IPS-20b (cell line): ENCODE measurements at regions not wholly inside any gene's neighbourhood (a gene's known extent, or its start where the extent isn't known, plus 50 kb on each side); places are given as distances from the start of the nearest gene placed in this dataset.

ENCODE experiments used
- H3K27ac ChIP-seq: one replicate; pipeline ENCODE4 v1.5.1; 2013; ENCODE audit warnings: low read length
- H3K27me3 ChIP-seq: 2 replicates; pipeline ENCODE4 v1.6.1; 2013; ENCODE audit warnings: mild to moderate bottlenecking, low read length, inconsistent platforms; ENCODE audit not compliant: insufficient read depth
- H3K36me3 ChIP-seq: 2 replicates; pipeline ENCODE4 v1.6.1; 2013; ENCODE audit warnings: low read depth, mild to moderate bottlenecking, inconsistent platforms, low read length, moderate library complexity; ENCODE audit not compliant: insufficient read depth
- H3K4me1 ChIP-seq: 2 replicates; pipeline ENCODE4 v1.6.1; 2013; ENCODE audit warnings: mild to moderate bottlenecking, control low read depth, inconsistent platforms, low read length, moderate library complexity; ENCODE audit not compliant: insufficient read depth
- H3K4me3 ChIP-seq: 2 replicates; pipeline ENCODE4 v1.5.1; 2013; ENCODE audit warnings: mild to moderate bottlenecking, low read length, inconsistent platforms
- H3K9ac ChIP-seq: 2 replicates; pipeline ENCODE4 v1.6.1; 2013; ENCODE audit warnings: low read depth, mild to moderate bottlenecking, inconsistent platforms, low read length, moderate library complexity
- H3K9me3 ChIP-seq: 2 replicates; pipeline ENCODE4 v1.6.1; 2013; ENCODE audit warnings: mild to moderate bottlenecking, low read depth, low read length, inconsistent platforms; ENCODE audit not compliant: insufficient read depth

GRCh38 chr6:94456266-94456665 is 1036.9 kb upstream of the EPHA7 start:
- H3K9ac ChIP-seq: no peak overlapping the region
- no peaks in the 10 kb centered on the region for H3K9me3 ChIP-seq
- H3K4me3 ChIP-seq: no peak overlapping the region
- H3K27ac ChIP-seq: no peak overlapping the region
- H3K27me3 ChIP-seq: no peaks in the 10 kb centered on the region
- no peaks in the 10 kb centered on the region for H3K4me1 ChIP-seq
- no peaks in the 10 kb centered on the region for H3K36me3 ChIP-seq

GRCh38 chr6:94454231-94454630 is 1034.9 kb upstream of the EPHA7 start:
- no peak overlapping the region for H3K9ac ChIP-seq
- H3K4me1 ChIP-seq: no peaks in the 10 kb centered on the region
- no peak overlapping the region for H3K4me3 ChIP-seq
- no peak overlapping the region for H3K27ac ChIP-seq
- H3K9me3 ChIP-seq: no peaks in the 10 kb centered on the region
- H3K27me3 ChIP-seq: no peaks in the 10 kb centered on the region
- no peaks in the 10 kb centered on the region for H3K36me3 ChIP-seq

DNA sequence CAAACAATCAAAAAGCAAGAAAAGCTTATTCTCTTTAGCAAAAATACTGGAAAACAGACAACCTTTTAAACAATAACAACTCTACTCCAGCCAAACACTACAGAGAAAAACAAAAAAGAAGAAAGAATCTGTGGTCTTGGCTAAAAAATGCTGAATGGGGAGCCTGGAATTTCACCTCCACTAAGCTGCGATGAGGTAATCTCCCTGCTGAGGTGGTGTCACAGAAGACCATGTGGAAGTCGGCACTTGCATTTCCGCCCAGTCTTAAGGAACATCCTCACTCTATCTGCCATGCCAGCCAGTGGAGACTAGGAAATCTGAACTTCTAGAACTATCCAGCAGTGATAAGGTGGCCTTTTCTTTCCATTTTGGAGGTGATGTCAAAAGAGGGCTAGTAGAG is 1026.8 kb upstream of the EPHA7 start:
- no peaks in the 10 kb centered on the region for H3K4me1 ChIP-seq

DNA sequence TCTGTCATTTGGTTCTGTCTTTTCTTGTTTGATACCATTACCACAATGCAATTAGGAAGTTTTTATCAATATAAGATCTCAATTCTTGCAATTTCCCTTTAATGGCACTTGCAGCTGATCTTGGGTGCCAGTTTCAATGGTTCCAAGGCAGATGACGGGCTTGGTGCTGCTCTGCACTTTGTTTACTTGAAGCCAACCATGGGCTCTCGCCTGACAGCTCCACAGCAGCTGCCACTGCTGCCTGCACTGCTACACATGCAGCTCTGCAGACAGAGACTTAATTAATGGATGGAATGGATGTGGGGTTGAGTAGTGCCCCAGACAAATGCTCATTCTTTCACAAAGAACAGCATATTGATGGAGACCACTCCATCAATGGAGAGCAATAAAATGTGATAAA is 1024.3 kb upstream of the EPHA7 start:
- no peaks in the 10 kb centered on the region for H3K9me3 ChIP-seq
- H3K4me1 ChIP-seq: no peaks in the 10 kb centered on the region
- no peak overlapping the region for H3K27ac ChIP-seq
- H3K27me3 ChIP-seq: no peaks in the 10 kb centered on the region
- no peak overlapping the region for H3K9ac ChIP-seq
- H3K4me3 ChIP-seq: no peak overlapping the region
- H3K36me3 ChIP-seq: no peaks in the 10 kb centered on the region

More for the DNA sequence above, 1026.8 kb upstream of the EPHA7 start:
- H3K36me3 ChIP-seq: no peaks in the 10 kb centered on the region
- H3K27me3 ChIP-seq: no peaks in the 10 kb centered on the region
- no peak overlapping the region for H3K27ac ChIP-seq
- no peaks in the 10 kb centered on the region for H3K9me3 ChIP-seq
- H3K9ac ChIP-seq: no peak overlapping the region
- H3K4me3 ChIP-seq: no peak overlapping the region

GRCh38 chr6:94424692-94425091 is 1005.3 kb upstream of the EPHA7 start:
- Histone ChIP-seq H3K27ac (no peak overlapping the region), H3K27me3 (no peaks in the 10 kb centered on the region), H3K9ac (no peak overlapping the region), H3K36me3 (no peaks in the 10 kb centered on the region), H3K9me3 (no peaks in the 10 kb centered on the region), H3K4me1 (no peaks in the 10 kb centered on the region), H3K4me3 (no peak overlapping the region)

DNA sequence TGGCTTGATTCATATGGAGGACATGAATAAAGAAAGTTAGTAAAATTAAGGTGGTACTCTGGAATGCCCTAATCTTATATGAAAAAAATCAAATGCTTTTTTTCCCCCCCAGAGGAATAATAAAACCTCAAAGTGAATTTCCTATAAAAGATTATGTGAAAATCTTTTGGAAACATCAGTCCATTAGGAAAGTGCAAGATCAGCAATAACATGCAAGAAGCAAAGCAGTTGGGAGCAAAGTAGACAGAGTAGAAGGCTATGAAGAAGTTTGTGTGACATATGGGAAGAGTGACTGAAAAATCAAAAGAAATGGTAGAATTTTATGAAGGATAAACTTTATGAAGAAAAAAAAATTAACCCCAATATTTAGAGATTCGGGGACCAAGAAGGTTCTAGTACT is 998.0 kb upstream of the EPHA7 start:
- Histone ChIP-seq H3K9ac (no peak overlapping the region), H3K27ac (no peak overlapping the region)

DNA sequence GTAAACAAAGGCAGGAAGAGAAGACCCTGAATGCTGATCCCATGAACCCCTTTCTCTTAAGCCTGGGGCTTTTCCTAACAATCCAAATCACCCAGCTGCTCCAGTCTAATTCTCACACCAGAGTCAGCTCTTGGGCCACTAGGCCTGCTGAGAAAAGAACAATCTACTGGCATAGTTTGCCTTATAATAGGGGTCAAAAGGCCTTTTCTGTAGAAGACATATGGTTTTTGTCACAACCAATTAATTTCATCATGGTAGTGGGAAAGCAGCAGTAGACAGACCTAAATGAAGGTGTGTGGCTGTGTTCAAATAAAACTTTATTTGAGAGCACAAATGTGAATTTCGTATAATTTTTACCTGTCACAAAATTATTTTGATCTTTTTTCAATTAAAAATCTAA is 994.7 kb upstream of the EPHA7 start:
- no peaks in the 10 kb centered on the region for H3K4me1 ChIP-seq
- no peaks in the 10 kb centered on the region for H3K27me3 ChIP-seq
- H3K27ac ChIP-seq: no peak overlapping the region
- H3K4me3 ChIP-seq: no peak overlapping the region
- no peak overlapping the region for H3K9ac ChIP-seq
- no peaks in the 10 kb centered on the region for H3K9me3 ChIP-seq
- H3K36me3 ChIP-seq: no peaks in the 10 kb centered on the region

More for the DNA sequence above, 998.0 kb upstream of the EPHA7 start:
- H3K4me1 ChIP-seq: no peaks in the 10 kb centered on the region
- H3K9me3 ChIP-seq: no peaks in the 10 kb centered on the region
- no peak overlapping the region for H3K4me3 ChIP-seq
- no peaks in the 10 kb centered on the region for H3K36me3 ChIP-seq
- no peaks in the 10 kb centered on the region for H3K27me3 ChIP-seq

DNA sequence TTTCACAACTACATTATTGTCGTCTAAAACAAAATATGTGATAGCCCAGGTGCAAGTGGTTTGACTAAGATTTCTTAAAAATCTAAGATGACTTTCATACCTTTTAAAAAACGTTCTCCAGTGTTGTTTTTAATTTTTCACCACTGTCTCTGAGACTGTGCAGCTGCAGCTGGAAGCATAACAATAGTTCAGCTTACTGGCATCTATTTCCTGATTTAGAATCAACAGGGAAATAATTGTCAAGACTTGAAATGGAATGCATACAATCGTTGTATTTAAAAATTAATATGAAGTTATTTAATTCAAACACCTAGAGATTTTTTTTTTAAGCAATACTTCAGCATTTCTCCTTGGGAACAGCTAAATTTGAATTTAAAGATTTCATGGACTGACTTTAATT is 982.0 kb upstream of the EPHA7 start:
- Histone ChIP-seq H3K36me3 (no peaks in the 10 kb centered on the region), H3K4me3 (no peak overlapping the region), H3K9me3 (no peaks in the 10 kb centered on the region), H3K27ac (no peak overlapping the region), H3K9ac (no peak overlapping the region), H3K4me1 (no peaks in the 10 kb centered on the region; the same call in 1 of the 2 replicates), H3K27me3 (no peaks in the 10 kb centered on the region)

GRCh38 chr6:94394822-94395221 is 975.5 kb upstream of the EPHA7 start:
- H3K9me3 ChIP-seq: no peaks in the 10 kb centered on the region
- H3K4me3 ChIP-seq: no peak overlapping the region
- no peak overlapping the region for H3K9ac ChIP-seq
- no peaks in the 10 kb centered on the region for H3K27me3 ChIP-seq
- H3K27ac ChIP-seq: no peak overlapping the region
- H3K4me1 ChIP-seq: no peaks in the 10 kb centered on the region
- no peaks in the 10 kb centered on the region for H3K36me3 ChIP-seq

DNA sequence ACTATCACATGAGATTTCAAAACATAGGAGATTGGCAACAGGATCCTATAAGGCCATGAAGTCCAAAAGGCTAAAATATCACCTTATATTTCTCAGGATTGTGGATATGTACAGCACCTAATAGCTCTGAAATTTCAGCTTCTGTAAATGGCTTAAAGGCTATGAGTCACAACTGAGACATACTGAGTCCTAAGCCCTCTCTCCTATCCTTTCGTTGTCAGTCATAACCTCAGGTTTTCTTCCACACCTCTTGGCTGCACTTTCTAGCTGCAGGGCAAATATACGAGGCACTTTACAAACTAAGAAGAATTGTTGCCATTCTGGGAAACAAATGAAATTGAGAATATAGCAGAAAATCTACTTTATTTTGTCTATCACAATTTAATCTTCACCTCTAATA is 969.9 kb upstream of the EPHA7 start:
- H3K27me3 ChIP-seq: no peaks in the 10 kb centered on the region

DNA sequence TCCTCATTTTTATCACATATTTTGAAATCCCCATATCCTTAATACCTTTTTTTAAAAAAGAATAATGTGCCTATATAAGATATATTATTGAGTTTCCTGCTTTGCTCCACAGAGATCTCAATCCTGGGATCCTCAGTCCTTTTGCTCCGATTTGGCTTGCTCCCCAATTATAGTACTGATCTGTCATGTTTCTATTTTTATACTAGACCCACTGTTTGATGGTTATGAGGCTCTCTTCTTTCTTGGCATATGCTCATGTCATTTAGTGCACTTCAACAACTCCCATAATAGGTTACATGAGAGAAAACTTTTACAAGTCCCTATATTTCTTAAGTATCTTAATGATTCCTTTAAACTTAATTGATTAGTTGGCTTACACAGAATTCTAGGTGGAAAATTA is 958.5 kb upstream of the EPHA7 start:
- Histone ChIP-seq H3K9me3 (no peaks in the 10 kb centered on the region), H3K27me3 (no peaks in the 10 kb centered on the region), H3K27ac (no peak overlapping the region), H3K36me3 (no peaks in the 10 kb centered on the region), H3K4me3 (no peak overlapping the region), H3K9ac (no peak overlapping the region), H3K4me1 (no peaks in the 10 kb centered on the region)

More for the DNA sequence above, 969.9 kb upstream of the EPHA7 start:
- Histone ChIP-seq H3K4me1 (no peaks in the 10 kb centered on the region), H3K4me3 (no peak overlapping the region), H3K36me3 (no peaks in the 10 kb centered on the region), H3K27ac (no peak overlapping the region), H3K9me3 (no peaks in the 10 kb centered on the region), H3K9ac (no peak overlapping the region)

DNA sequence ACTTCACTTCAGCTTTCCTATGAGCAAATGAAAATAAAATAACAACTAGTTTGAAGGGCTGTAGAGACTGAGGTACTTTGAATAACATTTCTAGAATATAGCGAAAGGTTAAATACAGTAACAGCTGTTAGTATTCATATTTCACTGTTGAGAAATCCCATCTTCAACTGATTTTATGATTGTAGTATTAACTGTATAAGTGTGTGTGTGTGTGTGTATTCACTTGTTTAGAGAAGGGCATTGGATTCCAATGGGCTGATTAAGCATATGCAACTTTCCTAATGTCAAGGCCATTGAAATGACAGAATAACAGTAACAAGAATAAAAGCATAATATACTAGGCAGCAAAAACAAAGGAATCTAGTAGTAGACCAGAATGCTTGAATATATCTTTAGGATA is 957.5 kb upstream of the EPHA7 start:
- no peak overlapping the region for H3K27ac ChIP-seq
- H3K27me3 ChIP-seq: no peaks in the 10 kb centered on the region
- no peaks in the 10 kb centered on the region for H3K36me3 ChIP-seq
- H3K9ac ChIP-seq: no peak overlapping the region
- no peak overlapping the region for H3K4me3 ChIP-seq
- H3K4me1 ChIP-seq: no peaks in the 10 kb centered on the region
- H3K9me3 ChIP-seq: no peaks in the 10 kb centered on the region

DNA sequence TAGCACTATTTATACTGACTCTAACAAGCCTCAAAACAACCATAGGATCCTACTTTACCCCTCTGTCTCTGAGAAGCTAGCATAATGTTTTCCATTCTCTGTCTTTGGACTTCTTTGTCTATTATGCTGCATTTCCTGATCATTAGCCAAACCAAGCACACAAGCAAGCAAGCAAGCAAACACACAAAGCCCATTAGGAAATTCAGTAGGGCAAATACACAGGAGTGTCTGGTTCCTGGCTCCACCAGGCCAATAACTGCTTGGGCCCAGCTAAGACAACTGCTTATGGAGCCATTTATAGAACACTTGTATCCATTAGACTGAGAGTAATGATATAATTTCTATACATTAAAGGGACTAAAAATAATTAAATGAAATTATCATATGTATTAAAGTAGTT is 952.9 kb upstream of the EPHA7 start:
- Histone ChIP-seq H3K9ac (no peak overlapping the region), H3K4me1 (no peaks in the 10 kb centered on the region), H3K36me3 (no peaks in the 10 kb centered on the region), H3K4me3 (no peak overlapping the region), H3K27ac (no peak overlapping the region), H3K27me3 (no peaks in the 10 kb centered on the region), H3K9me3 (no peaks in the 10 kb centered on the region)
